Smooth muscle cell (in vitro differentiated cells): ENCODE measurements at regions not wholly inside any gene's neighbourhood (a gene's known extent, or its start where the extent isn't known, plus 50 kb on each side); places are given as distances from the start of the nearest gene placed in this dataset.

Source experiments
- DNase-seq: peaks from one replicate; lab custom pipeline; 2025; ENCODE audit not compliant: unreplicated experiment; lab: John Stamatoyannopoulos, UW
- H2AFZ ChIP-seq: fragments of 200-600 bp; sonication (generic); 2 replicates; pipeline ENCODE4 v1.6.0; 2016; ENCODE audit warnings: antibody characterized with exemption, low read depth, mild to moderate bottlenecking
- H3F3A ChIP-seq: fragments of 200-600 bp; sonication (generic); 2 replicates; pipeline ENCODE4 v1.6.0; 2017; ENCODE audit warnings: antibody characterized with exemption, low read depth
- H3K27ac ChIP-seq: fragments of 200-600 bp; sonication (generic); 2 replicates; pipeline ENCODE4 v1.5.1; 2016; ENCODE audit warnings: low read depth, mild to moderate bottlenecking
- H3K27me3 ChIP-seq: fragments of 200-600 bp; sonication (generic); 2 replicates; pipeline ENCODE4 v1.6.1; 2016; ENCODE audit warnings: low read depth, mild to moderate bottlenecking
- H3K36me3 ChIP-seq: fragments of 200-600 bp; sonication (generic); 2 replicates; pipeline ENCODE4 v1.5.1; 2016; ENCODE audit warnings: low read depth
- H3K4me1 ChIP-seq: fragments of 200-600 bp; sonication (generic); 2 replicates; pipeline ENCODE4 v1.5.1; 2016; ENCODE audit warnings: low read depth
- H3K4me2 ChIP-seq: fragments of 200-600 bp; sonication (generic); 2 replicates; pipeline ENCODE4 v1.6.0; 2016; ENCODE audit warnings: mild to moderate bottlenecking
- H3K4me3 ChIP-seq: fragments of 200-600 bp; sonication (generic); 2 replicates; pipeline ENCODE4 v1.5.1; 2016; ENCODE audit warnings: mild to moderate bottlenecking
- H3K79me2 ChIP-seq: fragments of 200-600 bp; sonication (generic); 2 replicates; pipeline ENCODE4 v1.6.0; 2016; ENCODE audit warnings: low read depth, mild to moderate bottlenecking
- H3K9ac ChIP-seq: fragments of 200-600 bp; sonication (generic); 2 replicates; pipeline ENCODE4 v1.6.0; 2016; ENCODE audit warnings: low read depth
- H3K9me3 ChIP-seq: fragments of 200-600 bp; sonication (generic); replicated peaks from 2 replicates; pipeline ENCODE4 v1.5.1; 2016; ENCODE audit warnings: low read depth
- H4K20me1 ChIP-seq: fragments of 200-600 bp; sonication (generic); 2 replicates; pipeline ENCODE4 v1.6.0; 2016; ENCODE audit warnings: low read depth
- WGBS: methylation state at CpG from one replicate; pipeline ENCODE4 v1.1.7; 2016; ENCODE audit warnings: low lambda C conversion rate; 5-methylcytosine and 5-hydroxymethylcytosine counted together
- TF ChIP-seq, protein P1 (sequence below): fragments of 200-600 bp; sonication (generic); IDR thresholded peaks from 2 replicates; pipeline ENCODE4 v1.5.1; 2017; ENCODE audit warnings: borderline replicate concordance, mild to moderate bottlenecking, antibody characterized with exemption; ENCODE audit not compliant: insufficient read depth, poor library complexity, severe bottlenecking

DNA sequence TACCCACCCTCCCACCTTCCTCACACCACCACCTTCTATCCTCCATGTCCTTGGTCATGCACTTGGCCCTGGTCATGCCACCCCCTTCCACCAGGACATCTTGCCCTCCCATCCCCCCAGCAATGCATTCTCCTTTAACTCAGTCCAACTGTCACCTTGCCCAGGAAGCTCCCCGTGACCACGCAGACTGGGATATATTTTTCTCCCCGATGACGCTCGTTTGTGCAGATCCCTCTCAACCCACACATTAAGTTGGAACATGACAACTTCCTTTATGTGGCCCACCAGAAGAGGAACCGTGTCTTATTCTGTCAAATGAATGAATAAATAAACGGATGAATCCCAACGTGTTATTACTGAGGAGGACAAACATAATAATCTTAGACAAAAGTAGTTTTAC, 82.8 kb upstream of the TAS2R1 start:
- 49% methylated on average over 8 of the region's 8 CpGs for WGBS
- Histone ChIP-seq H3K27ac (peak overlapping the region; percentile 88), H3K4me2 (peak overlapping the region; percentile 22), H3K79me2 (no peaks in the 10 kb centered on the region), H3K9me3 (no peaks in the 10 kb centered on the region), H3K4me3 (no peak overlapping the region), H3K9ac (no peak overlapping the region), H3K36me3 (no peaks in the 10 kb centered on the region), H3F3A (peaks cover 16% of the 10 kb centered on the region), H2AFZ (no peak overlapping the region), H4K20me1 (no peaks in the 10 kb centered on the region), H3K4me1 (peaks cover 10% of the 10 kb centered on the region), H3K27me3 (no peaks in the 10 kb centered on the region)
- TF ChIP-seq, protein P1, sequence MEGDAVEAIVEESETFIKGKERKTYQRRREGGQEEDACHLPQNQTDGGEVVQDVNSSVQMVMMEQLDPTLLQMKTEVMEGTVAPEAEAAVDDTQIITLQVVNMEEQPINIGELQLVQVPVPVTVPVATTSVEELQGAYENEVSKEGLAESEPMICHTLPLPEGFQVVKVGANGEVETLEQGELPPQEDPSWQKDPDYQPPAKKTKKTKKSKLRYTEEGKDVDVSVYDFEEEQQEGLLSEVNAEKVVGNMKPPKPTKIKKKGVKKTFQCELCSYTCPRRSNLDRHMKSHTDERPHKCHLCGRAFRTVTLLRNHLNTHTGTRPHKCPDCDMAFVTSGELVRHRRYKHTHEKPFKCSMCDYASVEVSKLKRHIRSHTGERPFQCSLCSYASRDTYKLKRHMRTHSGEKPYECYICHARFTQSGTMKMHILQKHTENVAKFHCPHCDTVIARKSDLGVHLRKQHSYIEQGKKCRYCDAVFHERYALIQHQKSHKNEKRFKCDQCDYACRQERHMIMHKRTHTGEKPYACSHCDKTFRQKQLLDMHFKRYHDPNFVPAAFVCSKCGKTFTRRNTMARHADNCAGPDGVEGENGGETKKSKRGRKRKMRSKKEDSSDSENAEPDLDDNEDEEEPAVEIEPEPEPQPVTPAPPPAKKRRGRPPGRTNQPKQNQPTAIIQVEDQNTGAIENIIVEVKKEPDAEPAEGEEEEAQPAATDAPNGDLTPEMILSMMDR = no peak
- DNase-seq = no peak

DNA sequence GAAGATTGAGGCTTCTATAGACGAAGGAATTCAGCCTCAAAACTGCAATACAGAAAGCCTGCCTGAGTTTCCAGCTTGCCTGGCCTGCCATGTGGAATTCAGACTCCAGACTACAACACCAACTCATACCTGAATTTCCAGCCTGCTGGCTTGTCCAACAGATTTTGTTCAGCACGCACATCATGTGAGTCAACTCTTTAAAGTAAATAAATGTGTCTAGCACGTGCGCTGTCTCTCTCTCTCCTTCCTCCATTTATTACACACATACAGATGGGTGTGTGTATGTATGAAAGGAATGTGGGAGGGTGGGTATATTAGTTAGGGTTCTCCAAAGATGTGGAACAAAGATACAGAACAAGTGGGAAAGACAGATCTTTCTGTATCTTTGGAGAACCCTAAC, 82.4 kb upstream of the TAS2R1 start:
- Histone ChIP-seq H3K4me3 (no peak overlapping the region), H2AFZ (no peak overlapping the region), H3K79me2 (no peaks in the 10 kb centered on the region), H3K9me3 (no peaks in the 10 kb centered on the region), H3K36me3 (no peaks in the 10 kb centered on the region), H3K9ac (peak overlapping the region; percentile 65), H3K4me2 (peak overlapping the region; percentile 22), H4K20me1 (no peaks in the 10 kb centered on the region), H3K27ac (peak overlapping the region; percentile 88), H3F3A (peaks cover 12% of the 10 kb centered on the region), H3K27me3 (no peaks in the 10 kb centered on the region), H3K4me1 (peaks cover 12% of the 10 kb centered on the region)
- DNase-seq = no peak
- TF ChIP-seq, protein P1 = no peak
- WGBS = 25% methylated on average over 4 of the region's 4 CpGs

DNA sequence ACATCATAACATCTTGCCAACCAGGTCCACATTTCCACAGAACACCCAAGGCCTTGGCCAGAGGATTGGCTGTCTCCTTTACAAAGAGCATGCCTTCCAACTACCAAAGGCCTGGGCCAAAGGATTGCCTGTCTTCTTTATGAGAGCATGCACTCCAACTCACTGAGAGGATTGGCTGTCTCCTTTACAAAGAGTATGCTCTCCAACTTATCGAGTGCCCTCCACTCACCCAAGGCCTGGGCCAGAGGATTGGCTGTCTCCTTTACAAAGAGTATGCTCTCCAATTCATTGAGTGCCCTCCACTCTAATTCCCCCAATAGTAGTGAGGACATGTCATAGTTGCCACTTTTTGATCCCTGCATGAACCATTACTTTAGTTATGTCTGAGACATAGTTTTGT, 79.9 kb upstream of the TAS2R1 start:
- Histone ChIP-seq H3K27me3 (no peaks in the 10 kb centered on the region), H3K27ac (no peak overlapping the region), H3K4me1 (peaks cover 7% of the 10 kb centered on the region), H3F3A (peaks cover 8% of the 10 kb centered on the region), H2AFZ (no peak overlapping the region), H3K4me3 (no peak overlapping the region), H3K79me2 (no peaks in the 10 kb centered on the region), H4K20me1 (no peaks in the 10 kb centered on the region), H3K9me3 (no peaks in the 10 kb centered on the region), H3K36me3 (no peaks in the 10 kb centered on the region), H3K9ac (no peak overlapping the region), H3K4me2 (no peak overlapping the region)
- 100% methylated on average over 1 of the region's 1 CpG for WGBS
- no peak for DNase-seq
- TF ChIP-seq, protein P1 = no peak

DNA sequence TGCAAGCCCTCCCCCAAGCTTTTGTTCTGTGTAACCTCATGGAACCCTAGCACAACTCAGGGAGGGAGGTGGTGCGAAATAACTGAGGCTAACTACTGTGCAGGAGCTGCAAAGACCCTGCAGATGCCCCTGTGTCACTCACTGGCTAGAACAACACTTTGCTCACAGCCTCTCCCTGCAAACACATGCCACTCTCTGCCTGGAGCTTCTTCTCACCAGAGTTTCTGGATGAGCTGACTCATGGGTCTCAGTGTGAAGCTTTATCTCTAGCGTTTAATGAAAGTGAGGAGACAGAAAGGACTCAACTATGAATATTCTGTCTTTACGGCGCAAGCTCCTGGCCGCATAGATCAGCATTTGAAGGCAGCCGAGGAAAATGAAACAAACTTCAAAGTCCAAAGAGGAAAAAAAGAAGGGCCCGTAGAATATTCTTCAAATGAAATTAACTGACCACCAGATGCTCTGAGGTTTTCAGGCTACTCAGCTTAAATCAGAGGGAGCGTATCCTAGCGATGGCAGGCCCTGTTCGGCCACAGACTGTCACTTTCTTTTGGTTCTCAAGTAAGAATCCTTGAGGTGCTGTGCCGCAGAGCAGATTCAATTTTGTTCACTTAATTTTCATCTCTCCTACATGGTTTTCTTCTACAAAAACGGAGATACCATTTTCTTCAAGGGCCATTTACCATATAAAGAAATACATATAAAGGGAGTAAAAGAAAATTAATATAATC, 77.7 kb upstream of the TAS2R1 start:
- TF ChIP-seq, protein P1 = no peak
- Histone ChIP-seq H3K27me3 (no peaks in the 10 kb centered on the region), H2AFZ (peak overlapping the region; percentile 35), H3F3A (no peaks in the 10 kb centered on the region), H4K20me1 (no peaks in the 10 kb centered on the region), H3K9me3 (no peaks in the 10 kb centered on the region), H3K79me2 (no peaks in the 10 kb centered on the region), H3K4me3 (no peak overlapping the region), H3K9ac (no peak overlapping the region), H3K36me3 (no peaks in the 10 kb centered on the region), H3K4me1 (peaks cover 4% of the 10 kb centered on the region), H3K4me2 (peak overlapping the region; percentile 76), H3K27ac (peak overlapping the region; percentile 61)
- 39% methylated on average over 12 of the region's 12 CpGs for WGBS
- DNase-seq = no peak
